Aorta (tissue), 5 donors: ENCODE measurements at regions not wholly inside any gene's neighbourhood (a gene's known extent, or its start where the extent isn't known, plus 50 kb on each side); places are given as distances from the start of the nearest gene placed in this dataset.

Experiments
- ATAC-seq: fragments of 200-7000 bp; cut with Tn5 transposase; one replicate; pipeline ENCODE4 v1.9.1; 2022; ENCODE audit warnings: moderate library complexity; ENCODE audit not compliant: low FRiP score
- DNase-seq, 2 donors: peaks; one replicate each; pipeline ENCODE4 v3.0.0-alpha.2; 2020
- H3K27ac ChIP-seq, 2 donors: one replicate each; pipeline ENCODE4 v1.5.1; 2013; ENCODE audit warnings: low read length in 2 of 2, mild to moderate bottlenecking in 2 of 2, moderate library complexity in 2 of 2, control low read depth in 1 of 2, inconsistent platforms in 1 of 2, low read depth in 1 of 2
- H3K27me3 ChIP-seq, 2 donors: one replicate each; pipeline ENCODE4 v1.6.1; 2013; ENCODE audit warnings: control low read depth in 1 of 2, low read length in 1 of 2, mild to moderate bottlenecking in 1 of 2, moderate library complexity in 1 of 2; ENCODE audit not compliant: insufficient read depth in 2 of 2, control insufficient read depth in 1 of 2
- H3K36me3 ChIP-seq, 2 donors: one replicate each; pipeline ENCODE4 v1.6.1; 2013; ENCODE audit warnings: control low read depth in 1 of 2, low read length in 1 of 2, mild to moderate bottlenecking in 1 of 2; ENCODE audit not compliant: insufficient read depth in 2 of 2, control insufficient read depth in 1 of 2
- H3K4me1 ChIP-seq, 2 donors: one replicate each; pipeline ENCODE4 v1.6.1; 2013; ENCODE audit warnings: low read length in 2 of 2, control low read depth in 1 of 2, mild to moderate bottlenecking in 1 of 2, moderate library complexity in 1 of 2; ENCODE audit not compliant: insufficient read depth in 2 of 2, control insufficient read depth in 1 of 2
- H3K4me3 ChIP-seq, 2 donors: one replicate each; pipeline ENCODE4 v1.5.1; 2013; ENCODE audit warnings: low read length in 2 of 2, control low read depth in 1 of 2, mild to moderate bottlenecking in 1 of 2
- H3K9me3 ChIP-seq: one replicate; pipeline ENCODE4 v1.6.1; 2013; ENCODE audit warnings: mild to moderate bottlenecking, low read length; ENCODE audit not compliant: control insufficient read depth
- WGBS, 2 donors: extraction: QIAGEN DNeasy Blood & Tissue Kit; methylation state at CpG; one replicate each; pipeline ENCODE4 v1.1.7; 2013; 5-methylcytosine and 5-hydroxymethylcytosine counted together
- intact Hi-C, 2 donors: fragments of 100-400 bp; cut with DNase I; formaldehyde crosslinking; loops; one replicate each; pipeline versions ENCODE4 v1.14.2 to v1.15.0; 2022
- donor health status: healthy with polysubstance abuse.
- donor health status: Bipolar disorder and iron deficiency.
- donor health status: DM: no; HTN: no; CAD: no.
- donor health status: DM: no; HTN: no; CAD: no.
- donor health status: DM: yes; HTN: yes; CAD: no.

GRCh38 chr2:126413079-126413478, 242.9 kb upstream of the GYPC start:
- no peak for ATAC-seq
- no peak for DNase-seq
- 66 to 83% methylated on average over 4 of the region's 4 CpGs for WGBS, 2 donors
- Histone ChIP-seq H3K4me1 (no peaks in the 10 kb centered on the region), H3K36me3 (no peaks in the 10 kb centered on the region), H3K9me3 (no peaks in the 10 kb centered on the region), H3K27me3 (no peaks in the 10 kb centered on the region), H3K27ac (no peak overlapping the region), H3K4me3 (no peak overlapping the region)
- intact Hi-C loops = no loop called here

GRCh38 chr2:126419403-126419802, 236.6 kb upstream of the GYPC start:
- H3K9me3 ChIP-seq = no peaks in the 10 kb centered on the region
- no peak for DNase-seq
- no peak overlapping the region for H3K4me3 ChIP-seq
- H3K36me3 ChIP-seq = no peaks in the 10 kb centered on the region
- intact Hi-C loops = no loop called here
- no peak for ATAC-seq
- no peaks in the 10 kb centered on the region for H3K4me1 ChIP-seq
- no peak overlapping the region for H3K27ac ChIP-seq
- peaks cover 0 to 1% of the 10 kb centered on the region in 2 donors for H3K27me3 ChIP-seq

GRCh38 chr2:126425943-126426342, 230.0 kb upstream of the GYPC start:
- peaks cover 0 to 1% of the 10 kb centered on the region in 2 donors for H3K27me3 ChIP-seq
- H3K4me3 ChIP-seq = no peak overlapping the region
- no peaks in the 10 kb centered on the region for H3K9me3 ChIP-seq
- H3K27ac ChIP-seq = no peak overlapping the region
- intact Hi-C loops = no loop called here
- H3K36me3 ChIP-seq = no peaks in the 10 kb centered on the region
- ATAC-seq (no peak), DNase-seq (no peak)
- no peaks in the 10 kb centered on the region for H3K4me1 ChIP-seq
- 72 to 83% methylated on average over 1 of the region's 1 CpG for WGBS, 2 donors

- Histone ChIP-seq H3K27ac (no peak overlapping the region), H3K36me3 (no peaks in the 10 kb centered on the region), H3K4me3 (no peak overlapping the region), H3K27me3 (no peaks in the 10 kb centered on the region), H3K4me1 (no peaks in the 10 kb centered on the region), H3K9me3 (no peaks in the 10 kb centered on the region)
- ATAC-seq = no peak
- no peak for DNase-seq
- intact Hi-C loops = no loop called here
Measured at GRCh38 chr2:126429103-126429502, 226.9 kb upstream of the GYPC start.

GRCh38 chr2:126431136-126431535, 224.8 kb upstream of the GYPC start:
- Histone ChIP-seq H3K4me1 (no peaks in the 10 kb centered on the region), H3K27me3 (no peaks in the 10 kb centered on the region), H3K9me3 (peaks cover 2% of the 10 kb centered on the region), H3K4me3 (no peak overlapping the region), H3K27ac (no peak overlapping the region), H3K36me3 (no peaks in the 10 kb centered on the region)
- intact Hi-C loops = no loop called here
- WGBS, 2 donors = 92 to 93% methylated on average over 4 of the region's 4 CpGs
- no peak for DNase-seq
- ATAC-seq = no peak

- Histone ChIP-seq H3K27me3 (no peaks in the 10 kb centered on the region), H3K9me3 (peaks cover 2% of the 10 kb centered on the region), H3K36me3 (no peaks in the 10 kb centered on the region), H3K4me1 (no peaks in the 10 kb centered on the region), H3K4me3 (no peak overlapping the region), H3K27ac (no peak overlapping the region)
- DNase-seq (no peak), ATAC-seq (no peak)
- 63 to 67% methylated on average over 1 of the region's 1 CpG for WGBS, 2 donors
- intact Hi-C loops = no loop called here
Measured at GRCh38 chr2:126436411-126436810, 219.5 kb upstream of the GYPC start.

GRCh38 chr2:126437016-126437415, 218.9 kb upstream of the GYPC start:
- ATAC-seq (no peak), DNase-seq (no peak)
- Histone ChIP-seq H3K4me3 (no peak overlapping the region), H3K4me1 (no peaks in the 10 kb centered on the region), H3K9me3 (peaks cover 2% of the 10 kb centered on the region), H3K27me3 (no peaks in the 10 kb centered on the region), H3K27ac (no peak overlapping the region), H3K36me3 (no peaks in the 10 kb centered on the region)
- intact Hi-C loops = no loop called here
- 93 to 95% methylated on average over 6 of the region's 6 CpGs for WGBS, 2 donors

- no peaks in the 10 kb centered on the region for H3K9me3 ChIP-seq
- H3K27ac ChIP-seq = no peak overlapping the region
- DNase-seq (no peak), ATAC-seq (no peak)
- H3K36me3 ChIP-seq = no peaks in the 10 kb centered on the region
- H3K4me1 ChIP-seq = no peaks in the 10 kb centered on the region
- 13 to 27% methylated on average over 1 of the region's 1 CpG for WGBS, 2 donors
- intact Hi-C loops = no loop called here
- no peak overlapping the region for H3K4me3 ChIP-seq
- no peaks in the 10 kb centered on the region for H3K27me3 ChIP-seq
Measured at GRCh38 chr2:126444512-126444911, 211.4 kb upstream of the GYPC start.

GRCh38 chr2:126446106-126446695, 209.8 kb upstream of the GYPC start:
- DNase-seq (no peak), ATAC-seq (no peak)
- WGBS, 2 donors = 89 to 95% methylated on average over 3 of the region's 3 CpGs
- no peaks in the 10 kb centered on the region for H3K4me1 ChIP-seq
- no peaks in the 10 kb centered on the region for H3K9me3 ChIP-seq
- no peak overlapping the region for H3K27ac ChIP-seq
- H3K36me3 ChIP-seq = no peaks in the 10 kb centered on the region
- no peaks in the 10 kb centered on the region for H3K27me3 ChIP-seq
- H3K4me3 ChIP-seq = no peak overlapping the region
- intact Hi-C loops = no loop called here
